Loucy (cell line): ENCODE measurements at regions not wholly inside any gene's neighbourhood (a gene's known extent, or its start where the extent isn't known, plus 50 kb on each side); places are given as distances from the start of the nearest gene placed in this dataset.

ENCODE experiments used
- EZH2phosphoT487 ChIP-seq: fragments of 200-600 bp; IDR thresholded peaks from 2 replicates; pipeline ENCODE4 v1.6.1; 2018; ENCODE audit warnings: antibody characterized with exemption, mild to moderate bottlenecking, moderate library complexity, borderline replicate concordance
- TF ChIP-seq, protein P1 (sequence below): fragments of 200-600 bp; sonication (generic); conservative IDR thresholded peaks from 2 replicates; pipeline ENCODE4 v1.5.1; 2014; ENCODE audit warnings: mild to moderate bottlenecking, antibody characterized with exemption, low read length

DNA sequence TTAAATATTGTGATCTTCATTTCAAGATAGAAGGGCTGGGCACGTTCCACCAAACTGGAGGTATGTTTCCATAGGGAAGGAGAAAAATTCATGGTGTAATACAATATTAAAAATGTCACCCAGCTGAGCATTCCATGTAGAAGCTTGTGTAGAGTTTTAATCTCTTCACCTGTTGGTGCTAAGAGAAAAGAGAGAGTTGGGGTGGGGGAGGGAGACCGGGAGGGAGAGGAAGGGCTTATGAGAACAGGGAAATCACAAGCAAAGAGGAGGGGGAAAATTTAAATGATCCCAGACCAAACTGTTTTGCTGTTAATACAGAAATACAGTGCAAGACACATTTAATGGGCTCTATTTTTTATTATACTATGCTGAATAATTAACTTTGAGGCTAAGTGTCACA lies 345.8 kb downstream of the ZNF536 start:
- no peak for TF ChIP-seq EZH2phosphoT487
- TF ChIP-seq, protein P1, sequence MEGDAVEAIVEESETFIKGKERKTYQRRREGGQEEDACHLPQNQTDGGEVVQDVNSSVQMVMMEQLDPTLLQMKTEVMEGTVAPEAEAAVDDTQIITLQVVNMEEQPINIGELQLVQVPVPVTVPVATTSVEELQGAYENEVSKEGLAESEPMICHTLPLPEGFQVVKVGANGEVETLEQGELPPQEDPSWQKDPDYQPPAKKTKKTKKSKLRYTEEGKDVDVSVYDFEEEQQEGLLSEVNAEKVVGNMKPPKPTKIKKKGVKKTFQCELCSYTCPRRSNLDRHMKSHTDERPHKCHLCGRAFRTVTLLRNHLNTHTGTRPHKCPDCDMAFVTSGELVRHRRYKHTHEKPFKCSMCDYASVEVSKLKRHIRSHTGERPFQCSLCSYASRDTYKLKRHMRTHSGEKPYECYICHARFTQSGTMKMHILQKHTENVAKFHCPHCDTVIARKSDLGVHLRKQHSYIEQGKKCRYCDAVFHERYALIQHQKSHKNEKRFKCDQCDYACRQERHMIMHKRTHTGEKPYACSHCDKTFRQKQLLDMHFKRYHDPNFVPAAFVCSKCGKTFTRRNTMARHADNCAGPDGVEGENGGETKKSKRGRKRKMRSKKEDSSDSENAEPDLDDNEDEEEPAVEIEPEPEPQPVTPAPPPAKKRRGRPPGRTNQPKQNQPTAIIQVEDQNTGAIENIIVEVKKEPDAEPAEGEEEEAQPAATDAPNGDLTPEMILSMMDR: no peak
